HUDEP-2 (cell line): ENCODE measurements at regions not wholly inside any gene's neighbourhood (a gene's known extent, or its start where the extent isn't known, plus 50 kb on each side); places are given as distances from the start of the nearest gene placed in this dataset.
A peak's percentile ranks its signal among the peaks of the same experiment; 100 is the strongest.

ENCODE experiments used
- DNase-seq, 76 experiments: peaks; one replicate each; lab custom pipeline; 2025; ENCODE audit not compliant: unreplicated experiment in 76 of 76; lab: John Stamatoyannopoulos, UW

GRCh38 chr18:22838639-22839277 is 94.4 kb upstream of the RBBP8 start:
- no peak for DNase-seq

DNA sequence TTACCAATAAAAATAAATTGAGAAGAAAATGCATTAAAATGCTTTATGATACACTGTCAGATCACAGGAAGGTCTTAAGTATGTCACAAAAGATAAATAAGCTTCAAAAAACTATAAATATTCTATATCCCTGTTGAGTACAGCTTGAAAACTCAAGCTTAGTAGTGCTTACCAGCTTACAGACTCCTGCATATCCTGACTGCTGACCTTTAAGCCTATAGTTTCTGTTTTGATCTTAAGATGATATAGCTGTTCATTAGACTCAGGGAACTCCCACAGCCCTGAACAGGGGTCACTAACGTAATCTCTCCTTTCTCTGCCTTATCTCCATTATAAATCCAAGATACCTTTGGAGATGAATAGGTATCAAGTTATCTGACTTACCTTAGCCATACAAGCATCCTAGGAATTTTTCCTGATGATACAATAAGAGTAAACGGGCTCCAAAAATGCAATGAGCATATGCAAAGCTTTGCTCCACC is 93.7 kb upstream of the RBBP8 start:
- DNase-seq = no peak

GRCh38 chr18:22840606-22841144 is 92.5 kb upstream of the RBBP8 start:
- DNase-seq = no peak

- no peak for DNase-seq
Measured at GRCh38 chr18:22841840-22842239, 91.3 kb upstream of the RBBP8 start.

DNA sequence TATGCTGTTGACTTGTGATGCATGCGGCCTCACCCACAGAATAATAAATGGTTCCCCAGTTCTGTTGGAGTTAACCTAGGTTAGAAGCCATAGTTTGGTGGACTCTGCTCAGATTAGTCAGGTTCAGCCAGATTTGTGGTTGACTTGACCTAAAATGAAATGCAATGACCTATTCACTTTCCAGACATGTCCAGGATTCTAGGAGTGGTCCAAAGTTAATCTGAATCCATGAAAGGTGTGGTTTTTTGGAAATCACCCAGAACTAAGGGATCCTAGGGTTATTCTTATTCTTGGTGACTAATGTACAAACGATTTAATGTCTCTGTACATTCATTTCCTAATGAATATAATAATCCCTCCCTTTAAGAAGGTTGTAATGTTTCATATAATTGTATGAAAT is 88.9 kb upstream of the RBBP8 start:
- DNase-seq = no peak

GRCh38 chr18:22844628-22845027 is 88.5 kb upstream of the RBBP8 start:
- no peak for DNase-seq

DNA sequence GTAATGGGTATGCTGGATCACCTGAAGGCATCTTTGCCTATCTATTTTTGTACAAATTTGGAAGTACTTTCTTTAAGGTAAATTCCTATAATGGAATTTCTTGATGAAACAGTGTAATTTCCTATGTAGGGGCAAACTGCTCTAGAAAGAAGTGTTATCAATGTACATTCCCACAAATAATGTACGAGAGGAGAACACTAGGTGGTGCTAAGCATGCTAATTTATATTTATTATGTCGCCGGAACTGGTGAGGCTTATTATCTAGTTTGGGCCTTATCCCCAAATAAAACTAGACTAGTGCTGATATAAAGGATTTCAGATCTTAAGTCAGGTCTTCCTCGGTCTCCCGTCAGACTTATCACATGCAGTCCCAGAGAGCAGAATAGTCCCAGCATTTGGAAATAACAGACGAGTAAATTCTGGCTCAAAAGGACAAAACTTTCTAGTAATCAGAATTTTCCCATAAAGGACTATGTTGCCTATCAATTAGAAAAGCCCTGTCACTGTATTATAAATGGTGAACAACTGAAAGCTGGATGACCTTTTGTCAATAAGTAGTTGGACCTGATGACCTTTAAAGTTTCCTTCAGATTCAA is 86.9 kb upstream of the RBBP8 start:
- peak in 5 of 76 experiments; percentile 4 to 21 (median 11) for DNase-seq

DNA sequence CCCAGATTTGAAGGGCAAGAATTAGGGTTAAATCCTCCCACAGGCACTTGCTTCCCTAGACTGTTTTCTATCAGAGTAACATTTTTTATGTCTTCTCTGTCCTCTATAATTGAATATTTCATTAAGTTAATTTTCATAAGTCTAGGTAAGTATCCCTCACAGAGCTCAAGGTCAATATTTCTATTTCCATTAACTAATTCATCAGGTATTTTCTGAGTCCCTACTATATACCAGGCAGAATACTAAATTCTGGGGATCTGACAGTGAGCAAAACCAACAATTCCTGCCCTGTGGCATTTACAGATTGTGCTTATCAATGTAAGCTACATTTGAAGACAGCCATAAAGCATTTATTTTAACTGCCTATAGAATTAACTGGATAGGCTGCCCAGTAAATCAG is 86.4 kb upstream of the RBBP8 start:
- DNase-seq = no peak

- DNase-seq = no peak
Measured at GRCh38 chr18:22847392-22847791, 85.7 kb upstream of the RBBP8 start.

DNA sequence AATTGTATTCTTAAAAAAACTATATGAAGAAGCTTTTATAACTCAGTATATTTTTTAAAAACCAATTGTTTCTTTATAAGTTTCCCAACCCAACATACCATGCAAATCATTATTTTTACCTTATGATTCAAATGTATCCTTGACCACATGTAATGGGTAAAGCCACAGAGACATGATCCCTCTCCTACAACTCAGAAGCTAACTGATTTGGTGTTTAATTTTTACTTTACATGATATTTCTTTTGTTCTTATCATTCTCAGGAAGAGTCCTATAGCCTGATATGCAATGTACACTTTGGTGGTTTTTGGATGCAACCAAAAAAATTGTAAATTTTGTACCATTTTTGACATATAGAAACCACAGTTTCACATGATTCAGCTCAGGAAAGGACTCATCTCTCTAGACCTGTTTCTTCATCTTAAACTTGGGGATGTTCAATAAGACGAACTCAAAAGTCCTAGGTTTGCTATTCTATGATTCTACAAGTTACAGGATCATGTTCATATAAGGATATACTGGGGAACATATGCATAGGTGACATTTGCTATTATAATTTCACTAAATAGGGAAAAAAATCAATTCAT is 85.2 kb upstream of the RBBP8 start:
- DNase-seq = no peak

DNA sequence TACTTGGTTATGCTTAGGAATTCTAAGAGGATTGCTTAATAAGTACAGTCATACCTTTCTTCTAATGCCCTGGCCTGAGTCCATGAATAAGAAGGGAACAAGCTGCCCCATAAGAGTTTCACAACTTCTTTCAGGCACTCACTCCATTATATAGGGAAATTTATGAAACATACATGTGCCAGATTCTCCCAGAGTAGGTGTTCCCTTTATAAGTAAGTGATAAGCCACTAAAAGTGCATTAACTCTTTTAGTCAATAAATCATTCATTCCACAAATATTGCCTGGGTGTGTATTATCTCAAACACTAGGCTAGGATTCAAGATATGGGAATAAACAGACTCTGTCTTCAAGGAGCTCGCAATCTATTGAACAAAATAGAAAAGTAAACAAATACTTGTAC is 84.5 kb upstream of the RBBP8 start:
- DNase-seq = no peak

DNA sequence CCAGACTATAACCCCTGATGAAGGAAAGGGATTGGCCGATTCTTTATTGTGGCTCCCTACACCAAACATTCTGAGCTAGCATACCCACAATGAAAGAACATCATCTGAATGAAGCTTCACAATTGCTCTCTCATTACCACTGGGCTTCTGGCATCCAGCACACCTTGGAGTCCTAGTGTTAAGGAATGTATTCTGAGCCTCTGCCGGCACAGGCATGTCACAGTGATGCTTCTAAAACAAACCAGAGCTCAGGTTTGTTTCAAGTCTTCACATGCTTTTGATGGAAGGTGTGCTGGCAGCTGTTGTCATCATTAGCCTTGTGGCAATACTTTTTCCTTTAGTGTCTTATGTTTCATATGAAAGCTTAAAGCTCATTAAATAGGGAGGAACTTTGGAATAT is 76.3 kb upstream of the RBBP8 start:
- DNase-seq = no peak

DNA sequence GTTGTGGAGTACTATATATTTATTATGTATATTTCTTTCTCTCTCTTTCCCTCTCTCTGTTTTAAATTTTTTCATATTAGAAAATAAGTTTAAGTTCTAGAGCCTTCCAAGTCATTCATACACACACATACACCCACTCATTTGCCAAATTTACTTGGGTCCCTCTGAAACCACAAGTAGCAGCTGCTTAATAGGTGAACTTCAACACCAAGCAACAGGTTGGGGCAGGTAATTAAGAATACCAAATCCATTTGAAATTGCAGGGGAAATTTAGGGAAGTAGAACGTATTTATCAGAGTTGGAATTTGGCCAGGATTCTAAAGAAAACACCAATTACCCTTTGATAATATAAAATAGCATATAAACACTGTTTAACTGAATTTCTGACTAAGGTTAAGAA is 75.0 kb upstream of the RBBP8 start:
- DNase-seq = no peak

DNA sequence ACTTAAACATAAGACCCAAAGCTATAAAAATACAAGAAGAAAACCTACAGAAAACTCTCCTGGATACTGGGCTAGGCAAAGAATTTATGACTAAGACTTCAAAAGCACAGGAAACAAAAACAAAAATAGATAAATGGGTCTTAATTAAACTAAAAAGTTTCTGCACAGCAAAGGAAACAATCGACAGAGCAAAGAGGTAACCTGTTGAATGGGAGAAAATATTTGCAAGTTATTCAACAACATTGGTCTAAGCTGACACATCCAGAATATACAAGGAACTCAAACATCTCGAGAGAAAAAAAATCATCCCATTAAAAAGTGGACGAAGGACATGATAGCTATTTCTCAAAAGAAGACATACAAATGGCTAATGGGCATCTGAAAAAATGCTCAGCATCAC is 72.3 kb upstream of the RBBP8 start:
- no peak for DNase-seq

DNA sequence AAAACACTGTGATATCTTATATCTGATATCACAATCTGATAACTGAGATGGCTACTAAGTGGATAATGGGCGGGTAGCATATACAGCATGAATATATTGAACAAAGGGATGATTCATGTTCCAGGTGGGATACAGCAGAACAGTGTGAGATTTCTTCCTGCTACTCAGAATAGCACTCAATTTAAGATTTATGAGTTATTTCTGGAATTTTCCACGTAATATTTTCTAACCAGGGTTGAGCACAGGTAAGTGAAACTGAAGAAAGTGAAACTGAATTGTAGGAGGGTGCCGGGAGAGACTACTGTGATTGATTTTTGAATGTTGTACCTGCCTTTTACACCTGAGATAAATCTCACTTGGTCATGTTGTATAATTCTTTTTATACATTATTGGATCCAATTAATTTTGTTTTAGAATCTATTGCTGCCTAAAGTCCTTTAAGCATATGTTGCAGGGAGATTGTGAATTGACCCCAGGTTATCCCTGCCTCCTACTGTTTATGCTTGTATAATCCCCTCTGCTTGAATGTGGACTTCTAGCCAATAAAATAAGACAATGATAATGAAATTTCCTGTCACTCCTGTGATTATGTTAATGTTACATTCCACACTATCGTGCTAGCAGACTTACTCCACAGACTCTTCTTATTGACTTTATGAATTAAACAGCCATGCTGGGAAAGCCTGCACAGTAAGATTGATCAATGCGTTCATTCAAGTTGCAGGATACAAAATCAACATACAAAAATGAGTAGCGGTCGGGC is 67.6 kb upstream of the RBBP8 start:
- DNase-seq = no peak

- no peak for DNase-seq
Measured at GRCh38 chr18:22868831-22869230, 64.3 kb upstream of the RBBP8 start.

DNA sequence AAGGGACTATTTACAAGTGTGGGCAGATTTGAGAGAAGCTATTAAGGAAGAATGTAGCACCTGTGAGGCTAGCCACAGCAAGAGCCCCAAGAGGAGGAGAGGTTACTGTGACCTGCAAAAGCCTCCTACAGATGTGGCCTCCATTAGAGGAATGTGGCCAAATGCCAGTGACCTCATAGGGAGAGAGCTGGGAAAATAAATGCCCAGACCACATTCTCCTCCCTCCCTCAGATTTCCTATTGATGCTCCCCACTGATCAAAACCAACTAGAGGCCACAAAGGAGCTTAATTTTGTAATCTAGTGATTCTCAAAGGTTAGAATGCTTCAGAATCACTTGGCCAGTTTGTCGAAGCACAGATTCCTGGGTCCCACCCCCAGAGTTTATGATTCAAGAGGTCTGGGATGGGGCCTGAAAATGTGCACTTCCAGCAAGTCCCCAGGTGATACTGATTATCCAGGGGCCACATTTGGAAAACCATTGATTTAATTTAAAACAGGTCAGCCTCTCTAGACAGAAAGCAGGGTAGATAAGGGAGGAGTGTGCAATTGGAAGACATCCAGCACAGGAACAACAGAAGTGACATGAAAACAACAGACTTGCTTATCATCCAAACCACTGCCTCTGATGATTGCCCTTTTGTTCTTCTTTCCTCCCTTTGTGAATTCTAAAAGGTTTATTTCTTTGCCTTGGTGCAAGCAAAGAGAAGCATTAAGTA is 61.2 kb upstream of the RBBP8 start:
- DNase-seq = peak in 4 of 76 experiments; percentile 1 to 5 (median 4)

DNA sequence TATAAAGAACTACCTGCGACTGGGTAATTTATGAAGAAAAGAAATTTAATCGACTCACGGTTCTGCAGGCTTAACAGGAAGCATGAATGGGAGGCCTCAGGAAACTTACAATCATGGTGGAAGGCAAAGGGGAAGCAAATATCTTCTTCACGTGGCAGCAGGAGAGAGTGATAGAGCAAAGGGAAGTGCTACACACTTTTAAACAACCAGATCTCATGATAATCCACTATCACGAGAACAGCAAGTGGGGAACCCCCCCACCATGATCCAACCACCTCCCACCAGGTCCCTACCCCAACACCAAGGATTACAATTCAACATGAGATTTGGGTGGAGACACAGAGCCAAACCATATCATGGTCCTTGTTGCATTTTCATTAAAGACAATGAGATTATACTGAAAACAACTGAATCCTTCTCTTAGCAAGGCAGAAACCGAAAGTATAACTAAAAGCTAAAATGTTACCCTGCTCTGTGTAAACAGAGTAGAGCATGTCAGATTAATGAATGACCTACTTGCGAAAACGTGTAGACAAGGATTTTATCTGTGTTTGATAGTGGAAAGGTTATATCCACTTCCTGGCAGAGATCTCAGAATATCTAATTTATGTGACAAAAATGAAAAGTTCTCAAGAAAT is 60.1 kb upstream of the RBBP8 start:
- DNase-seq = no peak

DNA sequence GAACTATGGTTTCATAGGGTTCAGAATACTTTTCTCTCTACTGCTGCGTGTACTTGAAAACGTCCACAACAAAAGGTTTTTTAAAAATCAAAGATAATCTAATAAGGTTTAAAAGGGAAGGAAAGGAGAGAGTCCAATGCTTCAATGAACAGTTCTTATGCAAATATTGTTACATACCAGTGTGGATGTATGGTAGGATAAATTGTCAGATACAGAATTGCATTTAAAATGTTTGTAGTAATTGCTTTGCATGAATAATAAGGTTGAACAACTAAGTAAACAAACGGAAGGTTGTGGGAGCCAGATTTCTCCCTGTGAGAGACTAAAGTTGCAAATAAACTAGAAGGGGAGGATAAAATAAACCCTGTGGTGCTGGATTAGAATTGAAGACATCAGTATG is 53.8 kb upstream of the RBBP8 start:
- no peak for DNase-seq

DNA sequence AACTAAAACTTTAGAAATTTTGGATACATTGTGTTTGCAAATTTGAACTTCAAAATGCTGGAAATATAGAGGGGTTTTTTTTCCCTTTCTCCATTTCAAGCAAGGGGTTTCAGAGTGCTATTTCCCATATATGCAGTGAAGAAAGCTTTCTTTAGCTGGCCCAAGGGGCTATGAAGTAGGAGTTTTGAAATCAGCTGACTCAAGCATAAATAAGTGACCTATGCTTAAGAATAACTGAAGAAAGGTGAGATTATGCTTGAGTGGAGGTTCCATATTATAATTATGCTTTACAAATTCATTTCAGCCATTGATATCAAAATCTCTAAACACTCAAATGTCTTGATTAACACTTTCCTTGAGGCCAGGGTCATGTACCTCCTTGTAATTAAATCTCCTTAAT is 51.0 kb upstream of the RBBP8 start:
- DNase-seq = no peak
